Panc1 (cell line): ENCODE measurements at regions not wholly inside any gene's neighbourhood (a gene's known extent, or its start where the extent isn't known, plus 50 kb on each side); places are given as distances from the start of the nearest gene placed in this dataset.

Experiments used
- ATAC-seq: fragments of 200-7000 bp; cut with Tn5 transposase; 2 replicates; pipeline ENCODE4 v1.9.1; 2020; ENCODE audit warnings: mild to moderate bottlenecking, moderate library complexity
- BruUV-seq: library from RNA; stranded (reverse); fragments of 400-500 nt; replicated peaks from 2 replicates; lab custom pipeline; 2021; lab: Mats Ljungman, UMichigan
- CTCF ChIA-PET: fragments of 300-600 bp; sonication (Branson Sonifier 250); formaldehyde crosslinking; loops from one replicate; lab custom pipeline; 2022; ENCODE audit warnings: antibody characterized with exemption; lab: Charles Lee
- POLR2A ChIA-PET: fragments of 300-600 bp; sonication (Branson Sonifier 250); formaldehyde crosslinking; loops from one replicate; lab custom pipeline; 2022; ENCODE audit warnings: antibody characterized with exemption; lab: Charles Lee
- DNase-seq: peaks from one replicate; pipeline ENCODE4 v3.0.0-alpha.2; 2010; ENCODE audit warnings: low read depth, low spot score
- H3K27ac ChIP-seq: 2 replicates; pipeline ENCODE4 v1.5.1; 2011; ENCODE audit warnings: mild to moderate bottlenecking, low read length, inconsistent platforms
- H3K27me3 ChIP-seq: fragments of 200-500 bp; sonication (Bioruptor generic); 2 replicates; pipeline ENCODE4 v1.6.0; 2014; ENCODE audit warnings: low read length, inconsistent platforms; ENCODE audit not compliant: control insufficient read depth, insufficient read depth
- H3K36me3 ChIP-seq: fragments of 200-500 bp; sonication (Bioruptor generic); 2 replicates; pipeline ENCODE4 v1.5.1; 2014; ENCODE audit warnings: inconsistent platforms, mild to moderate bottlenecking, low read length, moderate library complexity; ENCODE audit not compliant: control insufficient read depth, insufficient read depth
- H3K4me1 ChIP-seq: 2 replicates; pipeline ENCODE4 v1.5.1; 2011; ENCODE audit warnings: inconsistent platforms, mild to moderate bottlenecking, low read length, moderate library complexity; ENCODE audit not compliant: control insufficient read depth, insufficient read depth
- H3K4me3 ChIP-seq, 2 experiments: 2 replicates each; pipeline ENCODE4 v1.5.1; 2011 to 2012; ENCODE audit warnings: low read depth in 2 of 2, low read length in 2 of 2, mild to moderate bottlenecking in 2 of 2, inconsistent platforms in 1 of 2, moderate library complexity in 1 of 2
- H3K9me3 ChIP-seq: fragments of 200-500 bp; sonication (Bioruptor generic); 2 replicates; pipeline ENCODE4 v1.5.1; 2014; ENCODE audit warnings: low read depth, mild to moderate bottlenecking, inconsistent platforms, low read length, moderate library complexity; ENCODE audit not compliant: control insufficient read depth, insufficient read depth
- POLR2AphosphoS5 ChIP-seq: IDR thresholded peaks from 2 replicates; pipeline ENCODE4 v1.6.1; 2012; ENCODE audit warnings: mild to moderate bottlenecking, low read depth, low read length, moderate library complexity
- SIN3A ChIP-seq: IDR thresholded peaks from 2 replicates; pipeline ENCODE4 v1.6.1; 2012; ENCODE audit warnings: low read depth, mild to moderate bottlenecking, low read length, moderate library complexity, borderline replicate concordance; ENCODE audit not compliant: insufficient read depth
- TCF7L2 ChIP-seq: IDR thresholded peaks from 2 replicates; pipeline ENCODE4 v1.6.1; 2011; ENCODE audit warnings: mild to moderate bottlenecking, low read depth, low read length, inconsistent platforms
- in situ Hi-C: cut with HindIII; loops from 2 replicates; pipeline ENCODE4 v1.10.0; 2016; ENCODE audit warnings: low sequenced_read_pairs, low pct_unique_long_range_greater_than_20kb
- intact Hi-C: fragments of 100-400 bp; cut with micrococcal nuclease; formaldehyde crosslinking; loops from one replicate; pipeline ENCODE4 v1.10.0; 2022; ENCODE audit not compliant: unreplicated experiment
- TF ChIP-seq, protein P1 (sequence below): fragments of 450-650 bp; IDR thresholded peaks from 2 replicates; pipeline ENCODE4 v1.5.1; 2017; ENCODE audit warnings: mild to moderate bottlenecking
- TF ChIP-seq, protein P2 (sequence below), 2 experiments: IDR thresholded peaks; 2 replicates each; pipeline ENCODE4 v1.6.1; 2011 to 2012; ENCODE audit warnings: low read depth in 2 of 2, control low read depth in 1 of 2, low read length in 1 of 2, mild to moderate bottlenecking in 1 of 2, moderate library complexity in 1 of 2; ENCODE audit not compliant: insufficient read depth in 1 of 2

DNA sequence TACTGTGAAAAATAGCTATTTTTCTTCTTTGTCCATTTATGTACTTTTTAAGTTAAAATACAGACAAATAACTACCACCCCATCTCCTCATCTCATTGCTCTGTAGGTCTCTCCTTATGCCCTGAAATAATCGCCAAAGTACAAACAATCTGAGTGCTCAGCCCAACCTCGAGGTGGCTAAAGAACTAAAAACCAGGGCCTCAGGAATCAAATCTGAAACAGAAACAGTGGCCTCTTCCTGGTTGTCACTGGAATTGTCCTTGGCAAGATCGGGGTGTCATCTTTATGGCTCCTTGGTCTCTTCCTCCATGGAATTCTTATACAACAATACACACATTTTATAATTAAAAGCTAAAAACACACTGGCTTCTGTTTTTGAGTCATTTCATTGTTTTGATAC lies 182.4 kb downstream of the ASCL1 start:
- no peak for ATAC-seq
- POLR2A ChIA-PET: no interaction called here
- in situ Hi-C loops: no loop called here

DNA sequence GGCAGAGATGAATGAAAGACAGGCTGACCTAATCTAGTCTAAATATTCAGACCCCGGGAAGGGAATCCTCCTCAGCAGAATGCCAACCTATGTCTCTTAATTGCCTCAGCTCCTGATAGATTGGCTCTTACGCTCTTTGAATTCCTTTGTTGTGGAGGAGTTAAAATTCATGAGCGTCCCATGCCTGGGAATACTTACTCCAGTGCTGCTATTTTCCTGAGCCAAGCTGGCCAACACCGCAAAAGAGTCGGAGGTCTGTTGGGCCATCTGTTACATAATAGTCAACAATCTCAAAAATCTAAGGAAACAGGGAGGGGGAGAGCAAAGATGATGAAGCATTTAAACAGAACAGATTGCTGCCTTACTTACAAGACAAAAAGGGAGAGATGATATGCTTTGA lies 182.8 kb downstream of the ASCL1 start:
- no TSS peak for BruUV-seq
- TF ChIP-seq TCF7L2 (no peak), SIN3A (no peak), POLR2AphosphoS5 (no peak)
- TF ChIP-seq, protein P1, sequence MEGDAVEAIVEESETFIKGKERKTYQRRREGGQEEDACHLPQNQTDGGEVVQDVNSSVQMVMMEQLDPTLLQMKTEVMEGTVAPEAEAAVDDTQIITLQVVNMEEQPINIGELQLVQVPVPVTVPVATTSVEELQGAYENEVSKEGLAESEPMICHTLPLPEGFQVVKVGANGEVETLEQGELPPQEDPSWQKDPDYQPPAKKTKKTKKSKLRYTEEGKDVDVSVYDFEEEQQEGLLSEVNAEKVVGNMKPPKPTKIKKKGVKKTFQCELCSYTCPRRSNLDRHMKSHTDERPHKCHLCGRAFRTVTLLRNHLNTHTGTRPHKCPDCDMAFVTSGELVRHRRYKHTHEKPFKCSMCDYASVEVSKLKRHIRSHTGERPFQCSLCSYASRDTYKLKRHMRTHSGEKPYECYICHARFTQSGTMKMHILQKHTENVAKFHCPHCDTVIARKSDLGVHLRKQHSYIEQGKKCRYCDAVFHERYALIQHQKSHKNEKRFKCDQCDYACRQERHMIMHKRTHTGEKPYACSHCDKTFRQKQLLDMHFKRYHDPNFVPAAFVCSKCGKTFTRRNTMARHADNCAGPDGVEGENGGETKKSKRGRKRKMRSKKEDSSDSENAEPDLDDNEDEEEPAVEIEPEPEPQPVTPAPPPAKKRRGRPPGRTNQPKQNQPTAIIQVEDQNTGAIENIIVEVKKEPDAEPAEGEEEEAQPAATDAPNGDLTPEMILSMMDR: no peak
- TF ChIP-seq, protein P2, sequence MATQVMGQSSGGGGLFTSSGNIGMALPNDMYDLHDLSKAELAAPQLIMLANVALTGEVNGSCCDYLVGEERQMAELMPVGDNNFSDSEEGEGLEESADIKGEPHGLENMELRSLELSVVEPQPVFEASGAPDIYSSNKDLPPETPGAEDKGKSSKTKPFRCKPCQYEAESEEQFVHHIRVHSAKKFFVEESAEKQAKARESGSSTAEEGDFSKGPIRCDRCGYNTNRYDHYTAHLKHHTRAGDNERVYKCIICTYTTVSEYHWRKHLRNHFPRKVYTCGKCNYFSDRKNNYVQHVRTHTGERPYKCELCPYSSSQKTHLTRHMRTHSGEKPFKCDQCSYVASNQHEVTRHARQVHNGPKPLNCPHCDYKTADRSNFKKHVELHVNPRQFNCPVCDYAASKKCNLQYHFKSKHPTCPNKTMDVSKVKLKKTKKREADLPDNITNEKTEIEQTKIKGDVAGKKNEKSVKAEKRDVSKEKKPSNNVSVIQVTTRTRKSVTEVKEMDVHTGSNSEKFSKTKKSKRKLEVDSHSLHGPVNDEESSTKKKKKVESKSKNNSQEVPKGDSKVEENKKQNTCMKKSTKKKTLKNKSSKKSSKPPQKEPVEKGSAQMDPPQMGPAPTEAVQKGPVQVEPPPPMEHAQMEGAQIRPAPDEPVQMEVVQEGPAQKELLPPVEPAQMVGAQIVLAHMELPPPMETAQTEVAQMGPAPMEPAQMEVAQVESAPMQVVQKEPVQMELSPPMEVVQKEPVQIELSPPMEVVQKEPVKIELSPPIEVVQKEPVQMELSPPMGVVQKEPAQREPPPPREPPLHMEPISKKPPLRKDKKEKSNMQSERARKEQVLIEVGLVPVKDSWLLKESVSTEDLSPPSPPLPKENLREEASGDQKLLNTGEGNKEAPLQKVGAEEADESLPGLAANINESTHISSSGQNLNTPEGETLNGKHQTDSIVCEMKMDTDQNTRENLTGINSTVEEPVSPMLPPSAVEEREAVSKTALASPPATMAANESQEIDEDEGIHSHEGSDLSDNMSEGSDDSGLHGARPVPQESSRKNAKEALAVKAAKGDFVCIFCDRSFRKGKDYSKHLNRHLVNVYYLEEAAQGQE (IDR thresholded peaks at IDR 0.05; ENCODE audit: insufficient read depth in 1 of 2, low read depth in 2 of 2, low read length in 1 of 2): no peak
- ATAC-seq: no peak
- Histone ChIP-seq H3K27me3 (no peaks in the 10 kb centered on the region), H3K9me3 (no peaks in the 10 kb centered on the region; the same call in 1 of the 2 replicates), H3K4me1 (no peaks in the 10 kb centered on the region), H3K4me3 (no peak overlapping the region), H3K27ac (no peak overlapping the region), H3K36me3 (no peaks in the 10 kb centered on the region)
- in situ Hi-C loops: no loop called here
- POLR2A ChIA-PET: no interaction called here
- CTCF ChIA-PET: no interaction called here
- intact Hi-C loops: no loop called here
- no peak for DNase-seq

More for the DNA sequence above, 182.4 kb downstream of the ASCL1 start:
- BruUV-seq: no TSS peak
- no peak for TF ChIP-seq TCF7L2
- TF ChIP-seq, protein P1: no peak
- TF ChIP-seq POLR2AphosphoS5: no peak
- TF ChIP-seq, protein P2 (IDR thresholded peaks at IDR 0.05; ENCODE audit: insufficient read depth in 1 of 2, low read depth in 2 of 2, low read length in 1 of 2): no peak
- no peak for TF ChIP-seq SIN3A
- H3K27me3 ChIP-seq: no peaks in the 10 kb centered on the region
- no peaks in the 10 kb centered on the region for H3K36me3 ChIP-seq
- intact Hi-C loops: no loop called here
- CTCF ChIA-PET: no interaction called here
- DNase-seq: no peak
- no peaks in the 10 kb centered on the region for H3K4me1 ChIP-seq
- H3K9me3 ChIP-seq: no peaks in the 10 kb centered on the region
- H3K27ac ChIP-seq: no peak overlapping the region
- H3K4me3 ChIP-seq: no peak overlapping the region
